Stimulated activated CD4-positive, alpha-beta T cell treated with anti-CD3 and anti-CD28 coated beads, Interleukin-12 subunit alpha, Interleukin-12 subunit beta, amount 100 ng/mL, for 24 hours (primary cell): ENCODE measurements at regions not wholly inside any gene's neighbourhood (a gene's known extent, or its start where the extent isn't known, plus 50 kb on each side); places are given as distances from the start of the nearest gene placed in this dataset.

Experiments used
- DNase-seq, 2 experiments: peaks; one replicate each; pipeline ENCODE4 v3.0.0-alpha.2; 2020; ENCODE audit warnings: low read depth in 2 of 2

DNA sequence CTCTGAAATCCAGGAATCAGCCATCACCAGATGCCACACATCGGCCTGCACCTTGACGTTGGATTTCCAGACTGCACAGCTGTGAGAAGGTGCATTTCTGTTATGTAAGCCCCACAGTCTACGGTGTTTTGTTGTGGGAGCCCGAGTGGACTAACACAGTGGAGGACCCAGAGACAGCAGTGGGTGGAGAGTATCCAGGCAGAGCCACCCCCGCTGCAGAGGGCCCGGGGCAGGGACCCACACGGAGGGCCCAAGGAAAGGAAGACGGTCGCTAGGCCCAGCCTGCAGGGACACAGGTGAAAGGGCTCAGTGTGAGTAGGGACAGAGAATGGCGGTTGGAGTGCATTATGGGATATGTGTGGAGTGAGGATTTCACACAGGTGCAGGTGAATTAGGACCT is 288.3 kb upstream of the AJAP1 start:
- no peak for DNase-seq

DNA sequence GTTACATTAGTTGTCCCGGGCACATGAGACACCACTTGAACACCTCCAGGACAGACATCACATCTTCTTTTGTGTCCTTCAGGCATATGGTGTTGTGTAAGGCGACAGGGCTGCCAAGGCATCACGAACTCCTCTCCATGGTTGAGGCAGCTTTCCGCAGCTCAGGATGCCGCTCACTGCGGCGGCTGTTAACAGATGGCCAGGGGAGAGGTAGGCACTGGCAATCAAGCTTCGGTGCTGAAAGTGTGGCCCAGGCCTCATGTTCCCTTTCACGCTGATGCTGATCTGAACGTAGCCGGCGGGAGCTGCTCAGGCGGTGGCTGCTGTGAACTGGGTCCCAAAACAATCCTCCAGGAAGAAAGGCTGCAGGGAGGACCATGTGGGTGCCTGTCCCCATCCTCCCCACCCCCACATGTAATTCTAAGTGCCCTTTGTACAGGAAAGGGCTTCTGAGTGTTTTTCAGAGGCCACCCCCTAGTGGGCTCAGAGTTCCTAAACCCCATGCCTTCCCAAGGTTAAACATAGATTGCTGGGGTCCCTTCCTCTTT is 287.1 kb upstream of the AJAP1 start:
- DNase-seq: no peak

DNA sequence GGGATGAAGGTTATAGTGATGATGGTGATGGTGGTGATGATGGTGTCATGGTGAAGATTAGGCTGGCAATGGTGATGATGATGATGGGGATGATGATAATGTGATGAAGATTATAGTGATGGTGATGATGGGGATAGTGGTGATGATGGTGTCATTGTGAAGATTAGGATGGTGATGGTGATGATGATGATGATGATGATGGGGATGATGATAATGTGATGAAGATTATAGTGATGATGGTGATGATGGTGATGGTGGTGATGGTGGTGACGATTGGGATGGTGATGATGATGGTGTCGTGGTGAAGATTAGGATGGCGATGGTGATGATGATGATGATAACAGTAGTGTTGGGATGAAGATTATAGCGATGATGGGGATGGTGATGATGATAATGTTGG is 285.1 kb upstream of the AJAP1 start:
- no peak for DNase-seq

GRCh38 chr1:4371849-4372248 is 282.6 kb upstream of the AJAP1 start:
- DNase-seq: no peak

DNA sequence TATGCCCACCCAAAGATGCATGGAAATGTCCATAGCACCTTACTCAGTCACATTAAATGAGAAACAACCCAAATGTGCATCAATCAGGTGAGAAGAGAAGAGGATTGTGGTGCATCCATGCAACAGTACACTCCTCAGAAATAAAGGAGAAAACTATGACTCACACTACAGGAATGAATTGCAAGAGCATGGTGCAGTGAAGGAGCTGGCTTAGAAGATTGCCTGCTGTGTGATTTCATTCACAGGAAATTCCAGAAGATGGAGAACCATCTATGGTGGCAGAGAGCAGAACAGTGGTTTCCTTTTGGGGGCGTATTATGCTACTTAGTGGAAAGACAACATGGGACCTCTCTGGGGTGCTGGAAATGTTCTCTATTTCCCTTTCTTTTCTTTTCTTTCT is 278.6 kb upstream of the AJAP1 start:
- no peak for DNase-seq

- DNase-seq: no peak
These were observed 274.8 kb upstream of the AJAP1 start for GRCh38 chr1:4379451-4380175.

- no peak for DNase-seq
These were observed 273.7 kb upstream of the AJAP1 start for GRCh38 chr1:4380564-4381168.

GRCh38 chr1:4393191-4393590 is 261.2 kb upstream of the AJAP1 start:
- no peak for DNase-seq

GRCh38 chr1:4394366-4394765 is 260.0 kb upstream of the AJAP1 start:
- DNase-seq: no peak

DNA sequence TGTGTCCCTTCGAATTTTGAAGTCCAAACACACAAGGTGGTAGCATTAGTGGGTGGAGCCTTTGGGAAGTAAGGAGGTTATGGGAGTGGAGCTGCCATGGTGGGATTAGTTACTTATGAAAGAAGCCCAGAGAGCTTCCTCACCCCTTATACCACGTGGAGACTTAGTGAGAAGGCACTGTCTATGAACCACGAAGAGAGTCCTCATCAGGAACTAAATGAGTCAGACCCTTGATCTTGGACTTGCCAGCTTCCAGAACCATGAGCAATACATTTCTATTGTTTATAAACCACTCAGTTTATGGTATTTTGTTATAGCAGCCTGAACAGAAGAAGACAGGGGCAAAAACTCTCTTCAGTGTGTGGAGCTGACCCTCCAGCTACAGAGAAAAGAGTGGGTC is 259.3 kb upstream of the AJAP1 start:
- no peak for DNase-seq

DNA sequence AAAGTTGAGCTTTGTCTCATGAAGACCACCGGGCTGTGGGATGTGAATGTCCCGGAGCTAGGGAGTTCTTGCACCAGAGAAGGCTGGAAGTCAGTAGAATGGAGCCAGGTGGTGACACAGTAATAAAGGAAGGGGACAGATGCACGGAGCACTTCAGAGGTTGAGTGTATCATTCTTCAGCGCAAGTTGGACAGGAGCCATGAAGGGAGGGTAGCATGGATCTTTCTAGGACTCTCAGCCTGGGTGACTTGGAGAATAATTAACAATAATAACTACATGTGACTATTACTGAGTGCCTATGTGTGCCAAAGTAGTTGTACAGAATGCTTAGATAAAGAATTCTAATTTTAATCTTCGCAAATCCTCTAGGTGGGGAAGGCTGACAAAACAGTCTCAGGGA is 258.7 kb upstream of the AJAP1 start:
- DNase-seq: no peak

DNA sequence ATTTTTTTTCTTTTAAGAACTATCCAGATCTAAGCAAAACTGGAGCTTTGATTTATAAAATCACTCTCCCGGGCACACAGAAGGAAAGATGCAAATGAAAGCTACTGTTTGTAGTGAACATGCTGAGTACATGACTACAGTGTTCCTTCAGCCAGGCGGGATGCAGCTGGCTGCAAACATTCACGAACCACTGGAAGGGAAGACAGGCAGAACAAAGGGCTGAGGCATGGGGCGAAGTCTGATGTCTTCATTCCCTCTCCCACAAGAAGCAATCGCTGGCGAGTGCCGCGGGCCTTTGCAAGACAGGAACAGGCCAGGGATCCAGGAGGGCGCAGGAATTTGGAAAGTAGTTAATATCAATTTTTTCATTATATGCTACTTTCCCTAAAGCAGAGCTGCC is 257.9 kb upstream of the AJAP1 start:
- DNase-seq: no peak

GRCh38 chr1:4397196-4397595 is 257.2 kb upstream of the AJAP1 start:
- no peak for DNase-seq

GRCh38 chr1:4402032-4402431 is 252.4 kb upstream of the AJAP1 start:
- DNase-seq: no peak

DNA sequence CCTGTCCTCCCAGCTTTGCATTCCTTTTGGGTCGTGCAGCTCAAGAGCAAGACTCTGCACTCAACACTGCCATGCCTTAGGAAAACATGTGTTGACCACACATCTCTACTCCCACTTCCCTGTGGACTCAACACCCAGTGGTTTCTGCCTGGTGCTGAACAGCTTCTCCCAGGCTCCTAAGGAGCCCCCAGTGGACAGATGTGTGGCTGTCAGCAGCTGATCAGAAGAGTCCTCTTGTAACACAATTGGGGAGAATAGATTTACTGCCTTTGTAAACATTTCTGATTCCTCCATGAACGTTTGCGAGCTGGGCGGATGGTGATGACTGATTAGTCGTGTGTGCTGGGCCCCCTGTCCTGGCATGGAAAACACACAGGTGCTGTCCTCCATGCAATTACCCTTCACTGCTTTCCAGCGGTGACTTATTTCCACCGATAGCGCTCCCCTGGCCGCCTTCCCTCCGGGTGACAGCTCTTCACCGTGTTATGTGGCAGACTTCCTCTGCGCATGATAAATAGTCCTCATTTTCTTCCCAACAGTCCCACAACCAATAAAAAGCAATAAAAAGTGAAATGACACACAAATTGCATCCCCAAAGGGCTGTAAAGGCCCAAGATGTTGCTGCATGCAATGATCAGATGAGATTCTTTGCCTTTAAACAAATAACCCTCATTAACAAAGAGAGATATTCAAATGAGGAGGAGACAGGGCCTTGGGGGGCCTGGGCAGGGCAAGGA is 249.4 kb upstream of the AJAP1 start:
- DNase-seq: no peak

DNA sequence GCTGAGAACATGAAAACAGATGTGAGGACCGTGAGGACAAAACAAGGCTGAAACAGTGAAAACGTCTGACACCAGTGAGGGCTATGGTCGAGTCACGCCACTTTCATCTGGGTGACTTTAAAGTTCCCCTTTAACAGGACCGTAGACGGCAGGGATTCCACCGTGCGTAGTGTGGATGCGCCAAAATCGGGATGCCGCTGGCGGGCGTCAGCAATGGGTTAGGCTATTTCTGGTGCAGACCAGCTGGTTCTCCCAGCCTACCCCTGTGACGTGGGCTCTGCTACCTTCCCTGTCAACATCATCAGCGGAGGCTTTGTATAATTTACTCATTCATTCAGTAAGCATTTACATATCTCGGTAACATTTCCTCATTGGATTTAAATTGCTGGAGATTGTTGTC is 246.6 kb upstream of the AJAP1 start:
- no peak for DNase-seq

DNA sequence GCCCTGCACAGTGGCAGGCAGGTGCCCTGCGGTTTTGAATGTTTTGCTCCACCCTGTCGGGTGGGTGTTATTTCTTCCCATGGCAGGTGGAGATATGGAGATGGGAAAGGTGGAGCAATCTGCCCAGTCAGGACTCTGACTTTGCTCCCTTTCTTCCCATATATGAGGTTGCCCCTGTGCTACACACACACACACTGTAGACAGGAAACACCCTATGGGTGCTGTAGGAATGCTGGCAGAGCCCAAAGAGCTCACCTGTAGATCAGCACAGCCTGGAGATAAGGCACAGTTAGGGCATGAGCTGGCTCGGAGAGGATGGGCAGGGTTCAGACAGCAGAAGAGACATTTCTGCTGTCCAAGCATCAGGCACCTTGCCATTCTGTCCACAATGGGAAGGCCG is 246.0 kb upstream of the AJAP1 start:
- no peak for DNase-seq

DNA sequence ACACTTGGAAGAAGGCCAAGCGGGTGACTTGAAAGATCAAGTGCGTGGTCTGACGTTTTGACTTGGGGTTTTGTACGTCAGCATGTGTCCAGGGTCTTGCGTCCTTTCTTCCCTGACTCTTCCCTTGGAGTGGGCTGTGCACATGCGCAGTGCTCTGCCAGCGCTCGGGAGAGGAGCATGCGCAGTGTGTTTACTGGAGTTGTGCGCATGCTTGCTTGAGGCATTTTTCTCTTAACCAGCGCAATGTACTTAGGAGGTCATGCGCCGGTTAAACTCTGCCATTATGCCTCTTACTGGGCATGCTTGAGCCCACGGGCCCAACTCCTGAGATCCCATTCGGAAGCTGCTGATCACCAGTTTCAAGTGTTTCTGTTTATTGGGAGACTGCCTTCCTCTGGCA is 242.5 kb upstream of the AJAP1 start:
- no peak for DNase-seq

- DNase-seq: no peak
These were observed 238.9 kb upstream of the AJAP1 start for GRCh38 chr1:4415476-4415875.

GRCh38 chr1:4416189-4416588 is 238.2 kb upstream of the AJAP1 start:
- DNase-seq: no peak

GRCh38 chr1:4418021-4418420 is 236.4 kb upstream of the AJAP1 start:
- DNase-seq: no peak

GRCh38 chr1:4421986-4422385 is 232.4 kb upstream of the AJAP1 start:
- no peak for DNase-seq
